Small intestine (tissue), 7 donors: ENCODE measurements at regions not wholly inside any gene's neighbourhood (a gene's known extent, or its start where the extent isn't known, plus 50 kb on each side); places are given as distances from the start of the nearest gene placed in this dataset.

Source experiments
- DNase-seq, 2 donors: peaks; one replicate each; pipeline versions ENCODE4 v3.0.0 to v3.0.0-alpha.2; 2013
- FAIRE-seq: peaks from 2 replicates; lab custom pipeline; 2012; peaks lifted over from hg19 to GRCh38; lab: Jason Lieb, UNC
- H3K27ac ChIP-seq, 3 donors: one replicate each; pipeline ENCODE4 v1.5.1; 2013; ENCODE audit warnings: low read length in 2 of 3, mild to moderate bottlenecking in 2 of 3, control low read depth in 1 of 3, inconsistent platforms in 1 of 3, low read depth in 1 of 3, moderate library complexity in 1 of 3
- H3K27me3 ChIP-seq, 3 donors: one replicate each; pipeline ENCODE4 v1.6.1; 2013; ENCODE audit warnings: low read length in 3 of 3, inconsistent platforms in 1 of 3; ENCODE audit not compliant: control insufficient read depth in 3 of 3, insufficient read depth in 3 of 3
- H3K36me3 ChIP-seq, 3 donors: one replicate each; pipeline ENCODE4 v1.6.1; 2013; ENCODE audit warnings: low read length in 3 of 3, inconsistent platforms in 1 of 3, low read depth in 1 of 3, mild to moderate bottlenecking in 1 of 3, moderate library complexity in 1 of 3; ENCODE audit not compliant: control insufficient read depth in 3 of 3, insufficient read depth in 2 of 3
- H3K4me1 ChIP-seq, 3 donors: one replicate each; pipeline ENCODE4 v1.6.1; 2013; ENCODE audit warnings: low read length in 2 of 3, inconsistent platforms in 1 of 3, low read depth in 1 of 3, mild to moderate bottlenecking in 1 of 3, moderate library complexity in 1 of 3; ENCODE audit not compliant: control insufficient read depth in 3 of 3, insufficient read depth in 2 of 3
- H3K4me3 ChIP-seq, 3 donors: one replicate each; pipeline ENCODE4 v1.5.1; 2013; ENCODE audit warnings: low read length in 3 of 3, control low read depth in 1 of 3, inconsistent platforms in 1 of 3, low read depth in 1 of 3, mild to moderate bottlenecking in 1 of 3, moderate library complexity in 1 of 3
- H3K9me3 ChIP-seq, 2 donors: one replicate each; pipeline ENCODE4 v1.6.1; 2013; ENCODE audit warnings: low read depth in 1 of 2, low read length in 1 of 2; ENCODE audit not compliant: control insufficient read depth in 2 of 2, insufficient read depth in 1 of 2
- WGBS, 3 donors: extraction: QIAGEN DNeasy Blood & Tissue Kit; methylation state at CpG; one replicate each; pipeline ENCODE4 v1.1.7; 2013; 5-methylcytosine and 5-hydroxymethylcytosine counted together
- donor health status: healthy with polysubstance abuse.
- donor health status: control.
- donor health status: control.
- donor health status: Bipolar disorder and iron deficiency.
- donor health status: healthy.

DNA sequence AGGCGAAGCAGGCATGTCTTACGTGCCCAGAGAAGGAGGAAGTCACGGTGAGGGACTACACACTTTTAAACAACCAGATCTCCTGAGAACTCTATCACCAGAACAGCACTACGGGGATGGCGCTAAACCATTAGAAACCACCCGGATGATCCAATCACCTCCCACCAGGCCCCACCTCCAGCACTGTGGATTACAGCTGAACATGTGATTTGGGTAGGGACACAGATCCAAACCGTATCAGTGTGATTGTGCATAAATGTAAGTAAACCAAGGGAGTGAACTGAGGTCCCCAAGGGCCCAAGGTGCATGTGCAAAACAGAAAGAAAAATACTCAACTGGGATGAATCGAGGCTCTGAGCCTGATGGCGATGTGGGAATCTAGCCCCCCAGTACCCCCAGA lies 134.2 kb downstream of the DICER1 start:
- H3K36me3 ChIP-seq: no peaks in the 10 kb centered on the region
- H3K27me3 ChIP-seq: no peaks in the 10 kb centered on the region
- no peak overlapping the region for H3K4me3 ChIP-seq
- peaks cover 2 to 7% of the 10 kb centered on the region in 2 donors for H3K9me3 ChIP-seq
- no peaks in the 10 kb centered on the region for H3K4me1 ChIP-seq
- H3K27ac ChIP-seq: no peak overlapping the region
- DNase-seq (no peak), FAIRE-seq (no peak)
- WGBS, 3 donors: 85 to 88% (median 86%) methylated on average over 9 of the region's 9 CpGs

DNA sequence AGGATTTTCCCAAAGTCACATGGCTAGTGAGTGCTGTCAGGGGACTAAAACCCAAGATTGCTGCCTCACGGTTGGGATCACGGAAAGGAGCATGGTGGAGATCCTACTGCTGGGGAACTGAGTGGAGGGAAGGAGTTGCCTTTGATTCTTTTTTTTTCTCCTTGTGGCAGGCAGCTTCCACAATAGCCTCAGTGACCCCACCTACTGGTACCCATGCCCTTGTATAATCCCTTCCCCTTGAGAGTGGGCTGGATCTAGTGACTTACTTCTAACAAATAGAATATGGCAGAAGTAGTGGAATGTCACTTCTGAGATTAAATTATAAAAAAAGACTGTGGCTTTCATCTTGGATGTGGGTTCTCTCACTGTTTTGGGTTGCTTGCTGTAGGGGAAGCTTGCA lies 135.7 kb downstream of the DICER1 start:
- Histone ChIP-seq H3K27me3 (no peaks in the 10 kb centered on the region), H3K27ac (no peak overlapping the region), H3K9me3 (peaks cover 2 to 7% of the 10 kb centered on the region in 2 donors), H3K4me1 (no peaks in the 10 kb centered on the region), H3K4me3 (no peak overlapping the region), H3K36me3 (no peaks in the 10 kb centered on the region)
- 87 to 94% (median 92%) methylated on average over 2 of the region's 2 CpGs for WGBS, 3 donors
- DNase-seq: no peak
- no peak for FAIRE-seq

DNA sequence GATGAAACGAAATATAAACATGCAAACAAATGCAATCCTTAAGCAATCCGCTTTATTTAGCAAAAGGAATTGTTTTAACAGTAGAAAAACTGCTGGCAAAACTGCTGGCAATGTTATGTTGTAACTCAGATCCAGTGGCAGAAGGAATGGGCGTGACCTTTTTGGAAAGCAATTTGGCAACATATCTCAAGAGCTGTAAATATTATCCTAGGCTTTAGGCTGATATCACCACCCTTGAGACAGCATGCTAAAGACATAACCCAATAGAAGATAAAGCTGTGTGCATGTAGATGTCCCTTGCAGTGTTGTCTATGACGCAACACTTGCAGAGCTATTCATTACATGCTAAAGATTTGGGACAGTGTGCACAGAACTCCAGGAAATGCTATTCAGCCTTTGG lies 138.5 kb downstream of the DICER1 start:
- no peaks in the 10 kb centered on the region for H3K27me3 ChIP-seq
- DNase-seq (peak in 1 of 2 donors; percentile 4), FAIRE-seq (no peak)
- peaks cover 2 to 10% of the 10 kb centered on the region in 2 donors for H3K9me3 ChIP-seq
- WGBS, 3 donors: 55 to 63% (median 56%) methylated on average over 4 of the region's 4 CpGs
- H3K27ac ChIP-seq: no peak overlapping the region
- H3K36me3 ChIP-seq: no peaks in the 10 kb centered on the region
- no peaks in the 10 kb centered on the region for H3K4me1 ChIP-seq
- no peak overlapping the region for H3K4me3 ChIP-seq

DNA sequence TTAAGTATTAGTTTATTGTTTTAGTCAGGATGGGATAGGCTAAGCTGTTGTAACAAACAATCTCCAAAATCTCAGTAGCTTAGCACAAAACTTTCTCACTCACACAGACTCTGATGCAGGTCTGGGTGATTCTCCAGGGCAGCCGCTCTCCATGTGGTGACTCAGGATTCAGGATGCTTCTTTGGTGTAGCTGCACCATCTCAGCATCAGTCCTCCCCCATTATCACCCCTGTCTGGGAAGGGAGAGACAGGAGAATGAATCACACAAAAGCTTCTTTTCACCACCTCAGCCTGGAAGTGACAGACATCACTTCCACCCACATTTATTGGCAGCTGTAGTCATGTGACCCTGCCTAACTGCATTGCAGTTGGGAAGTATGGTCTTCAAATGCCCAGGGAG lies 142.3 kb downstream of the DICER1 start:
- no peak for DNase-seq
- Histone ChIP-seq H3K27me3 (peaks cover 0 to 11% (median 0%) of the 10 kb centered on the region in 3 donors), H3K36me3 (no peaks in the 10 kb centered on the region), H3K4me1 (no peaks in the 10 kb centered on the region), H3K4me3 (no peak overlapping the region), H3K27ac (no peak overlapping the region), H3K9me3 (peaks cover 0 to 3% of the 10 kb centered on the region in 2 donors)
- FAIRE-seq: no peak
- WGBS, 3 donors: 96 to 100% (median 100%) methylated on average over 1 of the region's 1 CpG

DNA sequence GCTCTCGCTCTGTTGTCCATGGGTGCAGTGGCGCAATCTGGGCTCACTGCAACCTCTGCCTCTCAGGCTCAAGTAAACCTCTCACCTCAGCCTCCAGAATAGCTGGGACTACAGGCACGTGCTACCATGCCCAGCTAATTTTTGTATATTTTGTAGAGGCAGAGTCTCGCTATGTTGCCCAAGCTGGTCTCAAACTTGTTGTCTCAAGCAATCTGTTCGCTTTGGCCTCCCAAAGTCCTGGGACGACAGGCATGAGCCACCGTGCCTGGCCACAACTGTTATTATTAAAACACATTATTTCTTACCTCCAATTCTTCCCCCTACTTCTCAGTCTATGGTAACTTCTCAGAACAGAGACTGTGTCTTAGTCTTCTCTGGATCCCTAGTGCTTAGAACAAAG lies 143.3 kb downstream of the DICER1 start:
- Histone ChIP-seq H3K9me3 (peaks cover 0 to 3% of the 10 kb centered on the region in 2 donors), H3K27me3 (peaks cover 0 to 11% (median 0%) of the 10 kb centered on the region in 3 donors), H3K27ac (no peak overlapping the region), H3K36me3 (no peaks in the 10 kb centered on the region), H3K4me1 (no peaks in the 10 kb centered on the region), H3K4me3 (no peak overlapping the region)
- WGBS, 3 donors: 92 to 97% (median 95%) methylated on average over 7 of the region's 7 CpGs
- FAIRE-seq (no peak), DNase-seq (no peak)

DNA sequence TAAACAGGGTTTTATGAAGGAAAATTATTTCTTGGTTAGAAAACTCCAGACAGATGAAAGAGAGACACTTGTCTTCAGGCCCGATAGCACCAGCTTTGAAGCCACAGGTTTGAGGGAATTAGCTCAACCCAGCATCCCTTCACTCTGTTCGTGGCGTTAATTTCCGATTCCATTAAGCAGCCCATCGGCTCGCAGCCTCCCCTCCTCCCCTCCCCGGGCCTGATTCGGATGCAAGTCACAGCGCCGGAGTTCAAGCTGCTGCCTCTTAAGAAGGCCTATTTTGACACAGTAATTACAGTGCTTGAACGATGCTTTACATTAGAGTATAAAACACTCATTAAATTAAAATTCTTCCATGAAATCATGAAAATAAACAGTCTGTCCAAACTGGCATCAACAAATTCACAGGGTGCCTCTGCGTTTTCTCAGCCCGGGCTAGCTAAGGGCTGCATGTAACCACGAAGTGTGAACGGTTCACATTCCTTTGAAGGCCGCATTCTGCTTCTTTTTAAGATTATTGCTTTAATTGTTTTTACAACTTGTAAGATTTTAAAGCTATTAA lies 145.8 kb downstream of the DICER1 start:
- no peak overlapping the region for H3K4me3 ChIP-seq
- H3K4me1 ChIP-seq: no peaks in the 10 kb centered on the region
- H3K27ac ChIP-seq: no peak overlapping the region
- FAIRE-seq (no peak), DNase-seq (no peak)
- H3K9me3 ChIP-seq: peaks cover 0 to 3% of the 10 kb centered on the region in 2 donors
- H3K36me3 ChIP-seq: no peaks in the 10 kb centered on the region
- H3K27me3 ChIP-seq: peaks cover 0 to 11% (median 0%) of the 10 kb centered on the region in 3 donors
- 41 to 65% (median 57%) methylated on average over 16 of the region's 16 CpGs for WGBS, 3 donors

DNA sequence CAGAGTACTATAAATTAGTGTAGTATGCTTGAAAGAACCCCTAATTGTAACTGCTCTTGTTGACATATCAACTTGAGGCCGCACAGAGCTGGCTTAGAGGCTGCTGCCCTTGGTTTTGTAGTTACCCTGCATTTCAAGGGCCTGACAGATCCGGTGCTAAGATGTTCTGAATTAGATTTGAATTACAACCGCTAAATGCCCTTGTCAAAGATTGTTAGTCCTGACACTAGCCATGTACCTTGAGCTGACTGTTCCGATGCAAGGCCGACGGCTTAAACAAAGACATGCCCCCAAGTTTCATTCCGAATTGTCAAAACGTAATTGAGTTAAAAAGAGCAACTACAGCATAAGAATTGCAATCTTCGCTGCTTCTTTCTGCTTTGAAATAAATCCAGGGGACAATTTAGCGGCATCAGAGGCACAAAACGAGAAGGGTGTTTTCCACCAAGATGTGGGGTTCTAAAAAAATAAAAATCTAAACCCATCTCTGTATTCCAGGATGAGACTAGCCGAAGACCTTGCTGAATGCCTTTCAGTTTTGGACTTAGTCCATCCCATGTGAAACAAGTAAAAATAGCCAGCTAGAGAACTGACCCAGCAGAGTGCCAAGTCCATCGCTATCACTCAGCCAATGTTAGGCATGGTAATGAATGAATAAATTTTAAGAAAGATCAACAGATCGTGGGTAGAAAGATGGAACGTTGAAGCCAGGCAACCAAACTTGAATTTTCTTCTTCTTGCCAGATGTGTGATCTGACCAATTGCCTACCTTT lies 148.7 kb downstream of the DICER1 start:
- 83 to 89% (median 88%) methylated on average over 15 of the region's 15 CpGs for WGBS, 3 donors
- Histone ChIP-seq H3K4me1 (no peaks in the 10 kb centered on the region), H3K27ac (no peak overlapping the region), H3K9me3 (no peaks in the 10 kb centered on the region), H3K36me3 (no peaks in the 10 kb centered on the region), H3K4me3 (no peak overlapping the region), H3K27me3 (peaks cover 0 to 11% (median 0%) of the 10 kb centered on the region in 3 donors)
- FAIRE-seq (no peak), DNase-seq (no peak)

DNA sequence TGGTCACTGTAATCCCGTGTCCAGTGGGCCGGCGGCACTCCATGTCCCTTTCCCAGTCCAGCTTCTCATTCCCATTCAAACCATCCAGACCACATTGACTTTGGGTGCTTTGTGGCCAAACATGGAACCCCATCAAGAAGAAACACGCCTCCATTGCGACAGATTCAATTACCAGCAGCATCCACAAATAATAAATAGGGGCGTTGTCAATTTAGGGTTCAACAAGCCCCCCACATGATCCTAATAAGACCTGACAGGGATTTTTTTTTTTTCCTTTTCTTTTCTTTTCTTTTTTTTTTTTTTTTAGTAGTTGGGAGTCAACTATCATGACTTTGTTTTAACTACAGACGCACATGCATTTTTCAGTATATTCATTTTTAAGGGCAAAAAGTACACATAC lies 149.4 kb downstream of the DICER1 start:
- 80 to 85% (median 81%) methylated on average over 7 of the region's 7 CpGs for WGBS, 3 donors
- Histone ChIP-seq H3K4me3 (no peak overlapping the region), H3K36me3 (no peaks in the 10 kb centered on the region), H3K27ac (no peak overlapping the region), H3K27me3 (peaks cover 0 to 11% (median 0%) of the 10 kb centered on the region in 3 donors), H3K4me1 (no peaks in the 10 kb centered on the region), H3K9me3 (no peaks in the 10 kb centered on the region)
- no peak for FAIRE-seq
- no peak for DNase-seq
